ENCODE measurements at regions not wholly inside any gene's neighbourhood (a gene's known extent, or its start where the extent isn't known, plus 50 kb on each side); places are given as distances from the start of the nearest gene placed in this dataset.
"Not testable (repeated sequence)": the region's sequence is repeated elsewhere in the genome, so short reads cannot be mapped to it uniquely, and the experiment has no call there.

GRCh38 chr4:57736781-57737180 lies 626.6 kb upstream of the IGFBP7 start:
- Histone ChIP-seq H3K27ac (ENCODE audit: low read length) (no peak overlapping the region), H3K4me2 (ENCODE audit: low read length) (no peak overlapping the region), H2AFZ (ENCODE audit: low read length) (no peak overlapping the region), H3F3A (ENCODE audit: low read length, unreplicated experiment) (no peaks in the 10 kb centered on the region), H4K20me1 (ENCODE audit: low read length) (no peaks in the 10 kb centered on the region), H3K9me3 (ENCODE audit: low read length) (no peaks in the 10 kb centered on the region), H3K4me1 (ENCODE audit: insufficient read depth, low read length) (no peaks in the 10 kb centered on the region), H3K36me3 (ENCODE audit: low read depth, low read length) (no peaks in the 10 kb centered on the region), H3K9ac (ENCODE audit: low read length) (no peak overlapping the region), H3K4me3 (ENCODE audit: low read length) (no peak overlapping the region), H3K9me2 (replicated peaks; ENCODE audit: low read length) (no peaks in the 10 kb centered on the region), H3K79me2 (ENCODE audit: low read length) (no peaks in the 10 kb centered on the region), H3K27me3 (ENCODE audit: low read length) (no peaks in the 10 kb centered on the region)
- no peak for DNase-seq
- CTCF ChIA-PET: interaction anchor here (0.6 kb wide), 1 partner anchor 1386 kb away, joined by 4 read pairs; no protein-coding TSS in a partner anchor
- no TSS peak for BruUV-seq (replicated peaks)
- intact Hi-C loops (cut with micrococcal nuclease): no loop called here
- ATAC-seq: no peak
- POLR2A ChIA-PET (ENCODE audit: unreplicated experiment): no interaction called here
- TF ChIP-seq EZH2phosphoT487 (IDR thresholded peaks at IDR 0.05; ENCODE audit: borderline replicate concordance, low read length) (no peak), CTCF (conservative IDR thresholded peaks at IDR 0.05; ENCODE audit: low read depth, low read length) (no peak), EZH2 (IDR thresholded peaks at IDR 0.05; ENCODE audit: low read length, unreplicated experiment) (no peak)

- no peaks in the 10 kb centered on the region for H3K79me2 ChIP-seq (ENCODE audit: low read length)
- ChIA-PET CTCF (no interaction called here), POLR2A (ENCODE audit: unreplicated experiment) (no interaction called here)
- H2AFZ ChIP-seq (ENCODE audit: low read length): no peak overlapping the region
- H4K20me1 ChIP-seq (ENCODE audit: low read length): no peaks in the 10 kb centered on the region
- H3K9ac ChIP-seq (ENCODE audit: low read length): no peak overlapping the region
- no peak for TF ChIP-seq CTCF (conservative IDR thresholded peaks at IDR 0.05; ENCODE audit: low read depth, low read length)
- DNase-seq (no peak), ATAC-seq (no peak)
- no TSS peak for BruUV-seq (replicated peaks)
- H3K4me2 ChIP-seq (ENCODE audit: low read length): no peak overlapping the region
- H3K27me3 ChIP-seq (ENCODE audit: low read length): peaks cover 13% of the 10 kb centered on the region
- no peaks in the 10 kb centered on the region for H3K4me1 ChIP-seq (ENCODE audit: insufficient read depth, low read length)
- intact Hi-C loops (cut with micrococcal nuclease): no loop called here
- no peaks in the 10 kb centered on the region for H3F3A ChIP-seq (ENCODE audit: low read length, unreplicated experiment)
- H3K4me3 ChIP-seq (ENCODE audit: low read length): no peak overlapping the region
- no peaks in the 10 kb centered on the region for H3K36me3 ChIP-seq (ENCODE audit: low read depth, low read length)
- no peaks in the 10 kb centered on the region for H3K9me3 ChIP-seq (ENCODE audit: low read length)
- H3K27ac ChIP-seq (ENCODE audit: low read length): no peak overlapping the region
- H3K9me2 ChIP-seq (replicated peaks; ENCODE audit: low read length): no peaks in the 10 kb centered on the region
Measured at GRCh38 chr4:57734104-57734670, 624.0 kb upstream of the IGFBP7 start.

GRCh38 chr4:57729775-57730570 lies 619.8 kb upstream of the IGFBP7 start:
- intact Hi-C loops (cut with micrococcal nuclease); CTCF ChIA-PET; H3K9me3 ChIP-seq (ENCODE audit: low read length); H3F3A ChIP-seq (ENCODE audit: low read length, unreplicated experiment); H3K4me2 ChIP-seq (ENCODE audit: low read length); H3K4me3 ChIP-seq (ENCODE audit: low read length); H3K4me1 ChIP-seq (ENCODE audit: insufficient read depth, low read length); DNase-seq; POLR2A ChIA-PET (ENCODE audit: unreplicated experiment); H3K36me3 ChIP-seq (ENCODE audit: low read depth, low read length); H3K79me2 ChIP-seq (ENCODE audit: low read length); BruUV-seq (replicated peaks); H3K9ac ChIP-seq (ENCODE audit: low read length); H2AFZ ChIP-seq (ENCODE audit: low read length); H3K27ac ChIP-seq (ENCODE audit: low read length); H3K9me2 ChIP-seq (replicated peaks; ENCODE audit: low read length); ATAC-seq; H4K20me1 ChIP-seq (ENCODE audit: low read length): not testable (repeated sequence)
- peaks cover 24% of the 10 kb centered on the region for H3K27me3 ChIP-seq (ENCODE audit: low read length)

All from PC-3 (cell line).